ENCODE measurements at regions not wholly inside any gene's neighbourhood (a gene's known extent, or its start where the extent isn't known, plus 50 kb on each side); places are given as distances from the start of the nearest gene placed in this dataset.
"Not testable (repeated sequence)": the region's sequence is repeated elsewhere in the genome, so short reads cannot be mapped to it uniquely, and the experiment has no call there.

DNA sequence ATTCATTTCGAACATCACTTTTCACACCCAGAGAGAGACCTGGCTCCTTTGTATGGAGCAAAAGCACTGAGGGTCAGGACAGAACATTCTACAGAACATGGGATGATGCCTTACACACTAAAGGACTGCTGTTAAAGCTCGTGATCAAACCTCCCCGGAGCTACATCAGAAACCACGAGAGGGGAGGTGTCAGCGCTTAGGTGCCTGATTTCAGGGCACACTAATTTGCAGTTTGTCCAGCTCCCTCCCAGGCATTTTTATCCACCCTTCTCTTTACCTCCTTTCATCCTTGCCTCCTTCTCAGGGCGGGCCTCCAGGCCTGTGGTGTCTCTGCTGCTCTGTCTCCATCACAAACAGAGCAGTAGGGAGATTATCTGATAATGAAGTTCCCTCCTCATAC lies 127.5 kb downstream of the VPREB1 start:
- H3K9me3 Mint-ChIP-seq, result no peaks in the 10 kb centered on the region
- H3K4me1 Mint-ChIP-seq, result peaks cover 66% of the 10 kb centered on the region
- H3K27ac Mint-ChIP-seq, result no peak overlapping the region
- H3K4me3 Mint-ChIP-seq, result no peak overlapping the region
- no peaks in the 10 kb centered on the region for H3K27me3 Mint-ChIP-seq
- no peaks in the 10 kb centered on the region for H3K36me3 Mint-ChIP-seq
- ATAC-seq (ENCODE audit: low read depth), result no peak
- DNase-seq (ENCODE audit: low spot score in 2 of 2), result no peak

DNA sequence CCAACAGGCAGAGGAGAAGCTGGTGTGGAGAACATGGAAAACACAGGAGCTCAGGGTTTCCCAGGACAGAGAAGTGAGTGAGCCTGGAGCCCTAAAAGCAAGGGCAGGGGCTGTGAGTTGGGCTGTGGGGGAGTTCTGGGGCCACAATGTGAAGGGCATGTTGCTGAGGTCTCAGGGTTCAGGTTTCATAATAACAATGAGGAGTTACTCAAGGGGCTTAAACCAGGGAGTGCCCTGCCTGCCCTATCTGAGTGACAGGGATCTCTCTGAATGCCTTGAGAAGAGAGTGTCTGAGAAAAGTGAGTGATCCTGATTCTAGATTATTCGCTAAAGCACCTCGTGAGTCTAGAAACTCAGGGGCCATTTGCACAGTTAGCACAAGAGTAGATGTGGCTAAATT lies 129.6 kb downstream of the VPREB1 start:
- DNase-seq (ENCODE audit: low spot score in 2 of 2) (no peak), ATAC-seq (ENCODE audit: low read depth) (no peak)
- Mint-ChIP-seq H3K4me1 (peaks cover 68% of the 10 kb centered on the region), H3K9me3 (no peaks in the 10 kb centered on the region), H3K4me3 (no peak overlapping the region), H3K27ac (peak overlapping the region; percentile 68), H3K27me3 (no peaks in the 10 kb centered on the region), H3K36me3 (no peaks in the 10 kb centered on the region)

DNA sequence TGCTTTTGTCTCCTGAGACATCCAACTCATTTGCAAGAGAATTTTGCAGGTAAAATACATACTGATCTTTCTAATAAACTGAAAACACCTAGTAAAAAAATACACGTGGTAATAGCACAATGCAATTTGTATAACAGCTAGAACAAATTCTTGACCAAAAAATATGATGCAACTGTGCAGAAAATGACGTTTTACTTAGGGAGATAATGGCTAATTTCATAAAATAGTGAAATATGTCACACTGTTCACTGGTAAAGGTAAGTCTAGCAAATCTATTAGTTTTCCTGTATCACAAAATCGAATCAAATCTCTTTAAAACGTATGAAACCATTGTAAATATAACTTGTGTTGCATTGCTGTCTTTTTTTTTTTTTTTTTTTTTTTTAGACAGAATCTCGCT lies 130.0 kb downstream of the VPREB1 start:
- H3K4me1 Mint-ChIP-seq, result peaks cover 67% of the 10 kb centered on the region
- H3K36me3 Mint-ChIP-seq, result no peaks in the 10 kb centered on the region
- H3K9me3 Mint-ChIP-seq, result no peaks in the 10 kb centered on the region
- no peak overlapping the region for H3K4me3 Mint-ChIP-seq
- H3K27ac Mint-ChIP-seq, result no peak overlapping the region
- DNase-seq (ENCODE audit: low spot score in 2 of 2) (no peak), ATAC-seq (ENCODE audit: low read depth) (no peak)
- H3K27me3 Mint-ChIP-seq, result no peaks in the 10 kb centered on the region

DNA sequence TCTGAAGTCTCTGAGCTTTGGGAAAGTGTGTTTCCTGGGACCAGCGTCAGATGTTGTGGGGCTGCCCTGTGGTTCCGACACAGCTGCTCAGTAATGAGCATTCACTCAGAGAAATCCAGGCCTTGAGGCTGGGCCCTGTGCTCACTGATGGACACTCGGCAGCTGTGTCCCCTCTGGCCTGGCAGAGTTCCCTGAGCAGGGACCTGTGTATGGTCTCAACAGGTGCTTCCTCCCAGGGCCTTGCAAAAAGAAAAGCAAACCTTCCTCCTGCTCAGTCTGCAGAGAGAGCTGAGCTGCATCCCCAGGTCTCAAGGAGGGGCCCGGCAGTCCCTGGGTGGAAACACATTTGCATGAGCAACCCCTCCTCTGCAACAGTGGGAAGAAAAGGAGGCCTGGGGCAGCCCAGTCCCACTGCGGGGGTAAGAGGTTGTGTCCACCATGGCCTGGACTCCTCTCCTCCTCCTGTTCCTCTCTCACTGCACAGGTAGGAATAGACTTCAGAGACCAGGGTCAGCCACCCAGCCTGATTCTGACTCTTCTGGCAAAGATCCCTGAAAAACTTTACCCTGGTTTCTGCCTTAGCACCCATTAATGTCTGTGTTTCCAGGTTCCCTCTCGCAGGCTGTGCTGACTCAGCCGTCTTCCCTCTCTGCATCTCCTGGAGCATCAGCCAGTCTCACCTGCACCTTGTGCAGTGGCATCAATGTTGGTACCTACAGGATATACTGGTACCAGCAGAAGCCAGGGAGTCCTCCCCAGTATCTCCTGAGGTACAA lies 131.2 kb downstream of the VPREB1 start:
- Mint-ChIP-seq H3K9me3 (no peaks in the 10 kb centered on the region), H3K4me3 (peak overlapping the region; percentile 78), H3K27me3 (no peaks in the 10 kb centered on the region), H3K36me3 (no peaks in the 10 kb centered on the region), H3K27ac (peak overlapping the region; percentile 58), H3K4me1 (peaks cover 69% of the 10 kb centered on the region)
- ATAC-seq (ENCODE audit: low read depth) (peak; percentile 9), DNase-seq (ENCODE audit: low spot score in 2 of 2) (peak in 1 of 2 donors; percentile 33)

DNA sequence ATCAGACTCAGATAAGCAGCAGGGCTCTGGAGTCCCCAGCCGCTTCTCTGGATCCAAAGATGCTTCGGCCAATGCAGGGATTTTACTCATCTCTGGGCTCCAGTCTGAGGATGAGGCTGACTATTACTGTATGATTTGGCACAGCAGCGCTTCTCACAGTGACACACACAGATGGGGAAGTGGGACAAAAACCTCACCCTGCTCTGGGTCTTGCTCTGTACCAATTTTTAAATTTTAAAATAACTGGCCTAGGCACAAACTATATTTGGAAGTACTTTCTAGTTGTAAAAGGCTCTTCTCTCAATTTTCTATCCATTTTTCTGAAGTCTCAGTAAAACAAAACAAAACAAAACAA lies 131.7 kb downstream of the VPREB1 start:
- ATAC-seq (ENCODE audit: low read depth) (peak; percentile 43), DNase-seq (ENCODE audit: low spot score in 2 of 2) (no peak)
- Mint-ChIP-seq H3K4me1 (peaks cover 71% of the 10 kb centered on the region), H3K27me3 (no peaks in the 10 kb centered on the region), H3K4me3 (peak overlapping the region; percentile 78), H3K9me3 (no peaks in the 10 kb centered on the region), H3K36me3 (no peaks in the 10 kb centered on the region), H3K27ac (peak overlapping the region; percentile 58)

DNA sequence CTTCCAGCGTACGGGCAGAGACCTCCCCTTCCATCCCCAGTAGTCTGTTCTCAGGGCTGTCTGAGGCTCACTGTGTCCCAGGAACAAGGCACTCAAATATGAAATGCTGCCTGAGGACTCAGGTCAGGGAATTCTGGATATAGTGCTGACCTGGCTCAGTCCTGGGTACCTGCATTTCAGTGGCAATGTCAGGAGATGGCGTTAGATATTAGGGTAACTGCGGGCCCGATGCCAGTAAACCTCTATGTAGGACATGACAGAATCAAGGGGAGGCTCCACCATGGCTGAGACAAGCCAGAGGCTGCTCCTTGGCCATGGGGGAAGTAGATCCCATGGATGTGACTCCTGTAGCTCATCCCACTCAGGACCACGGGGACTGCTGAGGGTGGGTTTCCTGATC lies 131.7 kb downstream of the ZNF280B start:
- not testable (repeated sequence) for H3K4me3 Mint-ChIP-seq; H3K9me3 Mint-ChIP-seq; H3K27me3 Mint-ChIP-seq; DNase-seq (ENCODE audit: low spot score in 2 of 2); H3K36me3 Mint-ChIP-seq; ATAC-seq (ENCODE audit: low read depth)
- H3K4me1 Mint-ChIP-seq, result peaks cover 71% of the 10 kb centered on the region
- peak overlapping the region; percentile 58 for H3K27ac Mint-ChIP-seq

DNA sequence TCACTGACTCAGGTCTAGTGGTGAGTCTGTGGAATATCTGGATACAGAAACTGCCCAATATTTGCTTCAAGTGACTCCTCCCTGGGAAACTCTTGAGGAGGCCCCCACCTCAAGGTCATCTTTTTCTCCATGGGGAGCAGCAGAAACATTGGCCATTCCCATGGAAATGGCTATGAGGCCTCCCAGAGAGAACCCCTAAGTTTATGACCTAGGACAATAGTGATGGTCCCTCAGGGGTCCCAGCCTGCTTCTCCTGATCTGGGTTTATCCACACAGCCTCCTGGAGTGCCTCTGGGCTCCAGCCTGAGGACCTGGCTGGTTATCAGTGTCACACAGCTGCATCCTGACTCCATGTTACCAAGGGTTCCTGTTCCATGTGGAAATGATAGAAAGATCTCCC lies 131.2 kb downstream of the ZNF280B start:
- H3K4me1 Mint-ChIP-seq, result peaks cover 69% of the 10 kb centered on the region
- no peaks in the 10 kb centered on the region for H3K27me3 Mint-ChIP-seq
- H3K36me3 Mint-ChIP-seq, result no peaks in the 10 kb centered on the region
- H3K4me3 Mint-ChIP-seq, result no peak overlapping the region
- DNase-seq (ENCODE audit: low spot score in 2 of 2) (no peak), ATAC-seq (ENCODE audit: low read depth) (no peak)
- no peaks in the 10 kb centered on the region for H3K9me3 Mint-ChIP-seq
- H3K27ac Mint-ChIP-seq, result peak overlapping the region; percentile 58

DNA sequence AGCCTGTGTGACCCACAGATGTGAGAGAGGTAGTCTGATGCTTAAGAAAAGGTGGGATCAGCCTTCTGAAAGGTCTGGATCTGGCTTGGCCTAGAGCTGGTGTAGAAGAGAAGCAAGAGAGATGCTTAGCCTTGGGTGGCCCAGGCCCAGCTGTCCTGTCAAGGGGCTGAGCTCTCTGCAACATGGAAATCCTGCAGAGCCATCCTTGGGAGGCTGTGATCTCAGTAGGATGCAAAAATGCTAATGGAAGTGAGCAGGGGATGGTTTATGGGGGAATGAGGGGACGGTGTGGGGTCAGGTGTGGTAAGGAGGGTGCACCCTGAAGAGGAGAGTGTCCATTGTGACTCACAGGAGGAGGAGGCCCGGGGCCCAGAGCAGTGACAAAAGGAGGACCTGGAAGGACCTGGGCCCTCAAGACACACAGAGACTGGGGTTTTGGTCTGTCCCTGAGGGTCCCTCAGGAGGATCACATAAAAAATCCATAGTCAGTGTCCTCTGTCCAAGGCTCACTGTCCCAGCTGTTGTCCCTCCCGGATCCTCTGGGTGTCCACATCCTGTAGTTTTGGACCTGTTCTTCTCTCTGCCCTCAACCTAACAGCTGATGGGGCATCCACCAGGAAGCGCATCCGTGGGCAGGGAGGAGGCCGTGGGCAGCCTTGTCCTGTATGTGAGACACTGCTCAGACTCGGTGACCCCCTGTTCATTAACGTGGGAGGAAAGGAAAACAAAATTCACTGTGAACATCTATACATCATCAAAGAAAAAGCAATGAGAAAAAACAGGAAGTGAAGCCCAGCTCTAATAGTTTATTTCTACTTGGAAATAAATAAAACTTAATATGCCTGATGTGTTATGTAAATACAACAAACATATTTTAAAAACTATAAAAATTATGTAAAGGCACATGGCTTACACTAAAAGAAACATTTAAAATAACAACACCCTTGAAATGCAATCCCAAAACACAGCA lies 129.8 kb downstream of the ZNF280B start:
- DNase-seq (ENCODE audit: low spot score in 2 of 2), result no peak
- no peaks in the 10 kb centered on the region for H3K9me3 Mint-ChIP-seq
- no peak for ATAC-seq (ENCODE audit: low read depth)
- H3K4me3 Mint-ChIP-seq, result no peak overlapping the region
- H3K4me1 Mint-ChIP-seq, result peaks cover 74% of the 10 kb centered on the region
- H3K27me3 Mint-ChIP-seq, result no peaks in the 10 kb centered on the region
- H3K36me3 Mint-ChIP-seq, result no peaks in the 10 kb centered on the region
- peak overlapping the region; percentile 52 for H3K27ac Mint-ChIP-seq

DNA sequence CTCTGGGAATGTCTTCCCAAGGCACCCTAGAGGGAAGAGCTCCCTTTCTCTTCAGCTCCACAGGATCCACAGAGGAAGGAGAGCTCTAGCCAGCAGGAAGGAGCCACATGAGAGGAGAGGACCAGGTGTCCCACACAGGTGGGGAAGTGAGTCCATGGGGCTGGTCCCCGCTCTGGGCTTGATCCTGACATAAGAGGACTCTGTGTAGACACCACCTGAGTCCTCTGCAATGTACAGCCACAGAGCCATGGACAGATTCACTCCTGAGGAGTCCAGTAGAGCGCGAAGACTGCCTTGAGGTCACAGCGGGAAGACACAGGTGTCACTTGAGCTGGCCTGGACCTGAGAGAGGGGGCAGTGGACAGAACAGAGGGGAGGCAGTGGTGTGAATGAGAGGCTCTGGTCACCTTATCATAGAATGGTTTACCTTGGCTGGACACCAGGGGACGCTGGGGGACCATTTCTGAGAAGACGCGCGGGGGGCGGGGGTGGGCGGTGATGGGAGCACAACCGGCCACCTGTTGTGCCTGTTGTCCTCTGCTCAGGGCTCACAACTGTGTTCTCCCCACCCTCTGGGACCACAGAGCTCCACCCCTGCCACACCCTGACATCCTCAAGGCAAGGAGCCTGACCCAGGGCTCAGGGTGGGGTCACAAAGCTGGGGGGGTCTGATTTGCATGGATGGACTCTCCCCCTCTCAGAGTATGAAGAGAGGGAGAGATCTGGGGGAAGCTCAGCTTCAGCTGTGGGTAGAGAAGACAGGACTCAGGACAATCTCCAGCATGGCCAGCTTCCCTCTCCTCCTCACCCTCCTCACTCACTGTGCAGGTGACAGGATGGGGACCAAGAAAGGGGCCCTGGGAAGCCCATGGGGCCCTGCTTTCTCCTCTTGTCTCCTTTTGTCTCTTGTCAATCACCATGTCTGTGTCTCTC lies 128.2 kb downstream of the ZNF280B start:
- Mint-ChIP-seq H3K27ac (peak overlapping the region; percentile 88), H3K9me3 (no peaks in the 10 kb centered on the region), H3K36me3 (peaks cover under 1% of the 10 kb centered on the region), H3K4me1 (peaks cover 68% of the 10 kb centered on the region), H3K4me3 (peak overlapping the region; percentile 79), H3K27me3 (no peaks in the 10 kb centered on the region)
- peak; percentile 85 for ATAC-seq (ENCODE audit: low read depth)
- peak; percentile 50 to 65 for DNase-seq (ENCODE audit: low spot score in 2 of 2)

DNA sequence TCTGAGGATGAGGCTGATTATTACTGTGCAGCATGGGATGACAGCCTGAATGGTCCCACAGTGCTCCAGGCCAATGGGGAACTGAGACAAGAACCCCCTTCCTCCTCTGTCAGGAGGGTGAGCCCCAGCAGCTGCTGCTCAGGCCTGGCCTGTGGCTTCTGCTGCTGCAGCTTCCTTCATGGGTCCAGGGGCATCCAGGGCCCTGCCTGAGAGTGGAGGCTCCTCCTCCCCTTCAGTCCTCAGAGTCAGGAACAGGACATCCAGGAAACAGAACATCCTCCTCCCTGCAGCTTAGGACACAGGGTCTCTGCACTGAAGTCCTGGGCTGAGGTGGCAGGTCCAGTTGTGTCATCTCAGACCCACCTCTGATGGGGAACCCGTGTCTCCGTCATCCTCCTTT lies 127.2 kb downstream of the ZNF280B start:
- not testable (repeated sequence) for H3K9me3 Mint-ChIP-seq; DNase-seq (ENCODE audit: low spot score in 2 of 2); H3K27me3 Mint-ChIP-seq; H3K36me3 Mint-ChIP-seq
- Mint-ChIP-seq H3K4me3 (peak overlapping the region; percentile 79), H3K27ac (peak overlapping the region; percentile 88), H3K4me1 (peaks cover 59% of the 10 kb centered on the region)
- peak; percentile 56 for ATAC-seq (ENCODE audit: low read depth)

DNA sequence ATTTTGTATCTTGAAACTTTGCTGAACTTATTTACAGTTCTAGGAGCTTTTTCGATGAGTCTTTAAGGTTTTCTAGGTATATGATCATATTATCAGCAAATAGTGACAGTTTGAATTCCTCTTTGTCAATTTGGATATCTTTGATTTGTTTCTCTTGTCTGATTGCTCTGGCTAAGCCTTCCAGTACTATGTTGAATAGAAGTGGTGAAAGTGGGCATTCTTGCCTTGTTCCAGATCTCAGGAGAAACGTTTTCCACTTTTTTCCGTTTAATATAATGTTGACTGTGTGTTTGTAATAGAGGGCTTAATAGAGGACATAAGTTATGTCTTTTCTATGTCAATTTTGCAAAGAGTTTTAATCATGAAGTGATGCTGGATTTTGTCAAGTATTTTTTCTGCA lies 124.3 kb downstream of the ZNF280B start:
- Mint-ChIP-seq H3K4me1 (peaks cover 43% of the 10 kb centered on the region), H3K9me3 (no peaks in the 10 kb centered on the region), H3K36me3 (peaks cover 2% of the 10 kb centered on the region), H3K27ac (no peak overlapping the region), H3K27me3 (no peaks in the 10 kb centered on the region), H3K4me3 (peak overlapping the region; percentile 5)
- ATAC-seq (ENCODE audit: low read depth), result no peak
- DNase-seq (ENCODE audit: low spot score in 2 of 2), result no peak

DNA sequence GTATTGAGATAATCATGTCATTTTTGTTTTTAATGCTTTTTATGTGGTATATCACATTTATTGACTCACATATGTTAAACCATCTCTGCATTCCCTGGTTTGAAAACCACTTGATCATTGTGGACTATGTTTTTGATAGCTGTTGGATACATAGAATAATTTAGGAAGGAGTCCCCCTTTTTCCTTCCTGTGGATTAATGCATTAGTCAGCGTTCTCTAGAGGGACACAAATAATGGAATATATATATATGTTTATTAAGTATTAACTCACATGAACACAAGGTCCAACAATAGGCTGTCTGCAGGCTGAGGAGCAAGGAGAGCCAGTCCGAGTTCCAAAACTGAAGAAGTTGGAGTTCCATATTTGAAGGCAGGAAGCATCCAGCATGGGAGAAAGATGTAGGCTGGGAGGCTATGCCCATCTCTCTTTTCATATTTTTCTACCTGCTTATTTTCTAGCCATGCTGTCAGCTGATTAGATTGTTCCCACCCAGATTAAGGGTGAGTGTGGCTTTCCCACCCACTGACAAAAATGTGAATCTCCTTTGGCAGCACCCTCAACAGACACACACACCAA lies 123.8 kb downstream of the ZNF280B start:
- Mint-ChIP-seq H3K27me3 (no peaks in the 10 kb centered on the region), H3K9me3 (no peaks in the 10 kb centered on the region), H3K27ac (no peak overlapping the region), H3K4me3 (no peak overlapping the region), H3K36me3 (peaks cover 2% of the 10 kb centered on the region), H3K4me1 (peaks cover 38% of the 10 kb centered on the region)
- ATAC-seq (ENCODE audit: low read depth), result no peak
- no peak for DNase-seq (ENCODE audit: low spot score in 2 of 2)

DNA sequence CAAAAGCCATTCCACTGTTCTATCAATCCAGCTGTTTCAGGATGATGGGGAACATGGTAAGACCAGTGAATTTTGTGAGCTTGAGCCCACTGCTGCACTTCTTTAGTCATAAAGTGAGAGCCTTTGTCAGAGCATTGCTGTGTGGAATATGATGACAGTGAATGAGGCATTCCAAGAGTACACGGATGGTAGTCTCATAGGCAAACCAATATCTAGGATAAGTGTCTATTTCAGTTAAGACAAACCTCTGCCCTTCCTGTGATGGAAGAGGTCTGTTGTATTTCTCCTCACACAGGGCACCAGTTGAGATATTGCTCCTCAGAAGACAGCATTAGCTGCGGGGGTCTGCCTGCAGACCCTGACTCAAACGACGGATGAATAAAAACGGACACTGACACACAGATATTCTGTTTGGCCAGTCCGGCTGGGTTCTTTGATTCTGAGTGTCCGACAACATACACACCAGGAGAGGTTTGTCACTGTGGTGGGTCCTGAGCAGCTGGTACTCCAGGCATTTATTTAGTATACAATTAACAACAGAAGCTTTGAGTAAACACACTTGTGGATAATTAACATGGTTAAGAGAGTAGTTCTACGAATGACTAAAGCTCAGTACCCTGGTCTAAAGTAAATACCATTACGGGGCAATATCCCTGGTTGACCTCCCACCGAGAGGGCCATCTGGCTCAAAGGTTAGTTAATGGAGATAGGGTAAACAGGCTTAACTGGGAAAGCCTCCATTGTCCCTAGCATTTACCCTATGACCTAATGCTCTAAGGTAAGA lies 121.7 kb downstream of the ZNF280B start:
- DNase-seq (ENCODE audit: low spot score in 2 of 2) (no peak), ATAC-seq (ENCODE audit: low read depth) (no peak)
- no peak overlapping the region for H3K27ac Mint-ChIP-seq
- H3K4me3 Mint-ChIP-seq, result no peak overlapping the region
- peaks cover 22% of the 10 kb centered on the region for H3K4me1 Mint-ChIP-seq
- no peaks in the 10 kb centered on the region for H3K9me3 Mint-ChIP-seq
- H3K27me3 Mint-ChIP-seq, result no peaks in the 10 kb centered on the region
- peaks cover 2% of the 10 kb centered on the region for H3K36me3 Mint-ChIP-seq

Data from memory B cell (primary cell).